Natural killer cell (primary cell): ENCODE measurements at regions not wholly inside any gene's neighbourhood (a gene's known extent, or its start where the extent isn't known, plus 50 kb on each side); places are given as distances from the start of the nearest gene placed in this dataset.

ENCODE experiments used
- ATAC-seq, 3 donors: fragments of 150-1000 bp in 2 of 3; fragments of 200-7000 bp in 1 of 3; cut with Tn5 transposase; 1 replicate in 1 of 3; 2 replicates in 2 of 3; pipeline ENCODE4 v1.10.0; 2021; ENCODE audit warnings: mild to moderate bottlenecking in 2 of 3, moderate library complexity in 2 of 3
- DNase-seq, 2 donors: peaks; one replicate each; pipeline versions ENCODE4 v3.0.0 to v3.0.0-alpha.2; 2013 to 2021; ENCODE audit warnings: mixed read lengths in 1 of 2
- H3K27ac ChIP-seq: one replicate; pipeline ENCODE4 v1.5.1; 2013; ENCODE audit warnings: mild to moderate bottlenecking, low read length
- H3K27me3 ChIP-seq: one replicate; pipeline ENCODE4 v1.6.1; 2013; ENCODE audit warnings: low read length; ENCODE audit not compliant: control insufficient read depth, insufficient read depth
- H3K36me3 ChIP-seq: one replicate; pipeline ENCODE4 v1.6.1; 2013; ENCODE audit warnings: low read length; ENCODE audit not compliant: control insufficient read depth, insufficient read depth
- H3K4me1 ChIP-seq: one replicate; pipeline ENCODE4 v1.6.1; 2013; ENCODE audit warnings: low read length; ENCODE audit not compliant: control insufficient read depth, insufficient read depth
- H3K4me3 ChIP-seq: one replicate; pipeline ENCODE4 v1.5.1; 2013; ENCODE audit warnings: low read length
- H3K9me3 ChIP-seq: one replicate; pipeline ENCODE4 v1.6.1; 2013; ENCODE audit warnings: low read length; ENCODE audit not compliant: control insufficient read depth, insufficient read depth
- H3K27ac Mint-ChIP-seq, 2 donors: one replicate each; pipeline ENCODE4 v1.8.0; 2022; ENCODE audit warnings: mild to moderate bottlenecking in 2 of 2, mixed read lengths in 2 of 2, moderate library complexity in 1 of 2
- H3K27me3 Mint-ChIP-seq, 2 donors: one replicate each; pipeline ENCODE4 v1.8.0; 2022; ENCODE audit warnings: low read depth in 2 of 2, mixed read lengths in 2 of 2
- H3K36me3 Mint-ChIP-seq: one replicate; pipeline ENCODE4 v1.8.0; 2022; ENCODE audit warnings: mixed read lengths
- H3K4me1 Mint-ChIP-seq, 2 donors: one replicate each; pipeline ENCODE4 v1.8.0; 2022; ENCODE audit warnings: mixed read lengths in 2 of 2
- H3K4me3 Mint-ChIP-seq: one replicate; pipeline ENCODE4 v1.8.0; 2022; ENCODE audit warnings: mild to moderate bottlenecking, moderate library complexity, mixed read lengths
- H3K9me3 Mint-ChIP-seq, 2 donors: one replicate each; pipeline ENCODE4 v1.8.0; 2022; ENCODE audit warnings: mixed read lengths in 2 of 2
- CTCF ChIP-seq: fragments of 200-600 bp; IDR thresholded peaks from one replicate; pipeline ENCODE4 v1.8.0; 2022; ENCODE audit warnings: antibody characterized with exemption
- WGBS: methylation state at CpG from one replicate; pipeline ENCODE4 v1.1.7; 2013; ENCODE audit warnings: missing lambda C conversion rate; ENCODE audit not compliant: insufficient coverage; 5-methylcytosine and 5-hydroxymethylcytosine counted together
- intact Hi-C: fragments of 100-400 bp; cut with micrococcal nuclease; formaldehyde crosslinking; loops from one replicate; pipeline ENCODE4 v1.14.2; 2022

DNA sequence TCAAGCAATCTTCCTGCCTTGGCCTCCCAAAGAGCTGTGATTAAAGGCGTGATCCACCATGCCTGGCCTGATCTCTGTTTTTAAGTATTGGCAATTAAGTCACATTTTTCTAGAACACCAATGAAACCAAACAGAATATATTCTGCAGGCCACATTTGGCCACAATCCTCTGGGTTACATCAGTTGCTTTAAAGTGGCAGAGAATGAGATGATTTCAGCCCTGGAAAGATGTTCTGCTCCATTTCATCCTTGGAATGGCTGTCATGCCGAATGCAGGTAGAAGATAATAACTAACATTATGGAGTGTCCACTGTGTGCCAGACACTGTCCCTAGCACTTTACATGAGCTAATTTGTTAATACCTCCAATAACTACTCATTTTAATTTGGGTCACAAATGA lies 154.4 kb downstream of the PTPN11 start:
- intact Hi-C loops, result no loop called here
- Histone ChIP-seq H3K27me3 (peaks cover 3% of the 10 kb centered on the region), H3K27ac (no peak overlapping the region), H3K36me3 (no peaks in the 10 kb centered on the region), H3K4me3 (no peak overlapping the region), H3K4me1 (no peaks in the 10 kb centered on the region), H3K9me3 (no peaks in the 10 kb centered on the region)
- DNase-seq, result no peak
- H3K9me3 Mint-ChIP-seq, result no peaks in the 10 kb centered on the region
- H3K4me3 Mint-ChIP-seq, result no peak overlapping the region
- WGBS, result 91% methylated on average over 2 of the region's 2 CpGs
- H3K27ac Mint-ChIP-seq, result no peak overlapping the region
- no peaks in the 10 kb centered on the region for H3K36me3 Mint-ChIP-seq
- no peaks in the 10 kb centered on the region for H3K4me1 Mint-ChIP-seq
- peaks cover 18 to 43% of the 10 kb centered on the region in 2 donors for H3K27me3 Mint-ChIP-seq
- ATAC-seq, result no peak
- no peak for TF ChIP-seq CTCF

- Mint-ChIP-seq H3K27ac (no peak overlapping the region), H3K9me3 (no peaks in the 10 kb centered on the region), H3K4me3 (no peak overlapping the region), H3K27me3 (peaks cover 27 to 47% of the 10 kb centered on the region in 2 donors), H3K4me1 (no peaks in the 10 kb centered on the region), H3K36me3 (no peaks in the 10 kb centered on the region)
- Histone ChIP-seq H3K4me1 (no peaks in the 10 kb centered on the region), H3K9me3 (no peaks in the 10 kb centered on the region), H3K4me3 (no peak overlapping the region), H3K27ac (no peak overlapping the region), H3K27me3 (peaks cover 3% of the 10 kb centered on the region), H3K36me3 (no peaks in the 10 kb centered on the region)
- DNase-seq (no peak), ATAC-seq (no peak)
- TF ChIP-seq CTCF, result no peak
- intact Hi-C loops, result no loop called here
- WGBS, result 7% methylated on average over 42 of the region's 42 CpGs
These were observed 156.3 kb downstream of the PTPN11 start for GRCh38 chr12:112574896-112575558.

DNA sequence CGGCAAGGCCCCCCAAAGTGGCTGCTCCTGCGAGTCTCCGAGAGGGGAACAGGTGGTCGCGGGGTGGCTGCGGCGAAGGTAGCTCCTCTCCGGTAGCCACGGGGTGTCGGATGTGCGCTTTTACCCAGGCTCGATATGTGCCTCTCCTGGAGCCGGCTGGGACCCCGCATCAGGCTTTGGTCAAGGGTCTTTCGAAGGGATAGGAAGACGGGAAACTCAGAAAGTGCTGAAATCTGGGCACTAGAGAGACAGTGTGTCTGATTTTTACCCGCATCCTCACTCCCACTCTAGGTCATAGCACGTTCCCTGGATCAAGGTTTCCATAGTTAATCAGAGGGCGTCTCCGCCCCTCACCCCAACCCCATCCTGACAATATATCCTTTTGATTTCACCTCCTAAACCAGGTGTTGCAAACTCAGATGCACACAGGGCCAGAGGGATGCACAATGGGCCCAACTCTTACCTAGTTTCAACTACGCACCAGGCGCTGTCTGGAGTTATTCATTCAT lies 156.9 kb downstream of the PTPN11 start:
- H3K36me3 Mint-ChIP-seq, result no peaks in the 10 kb centered on the region
- no peaks in the 10 kb centered on the region for H3K9me3 ChIP-seq
- H3K27me3 Mint-ChIP-seq, result peaks cover 28 to 43% of the 10 kb centered on the region in 2 donors
- DNase-seq (no peak), ATAC-seq (no peak)
- H3K4me3 Mint-ChIP-seq, result no peak overlapping the region
- no peaks in the 10 kb centered on the region for H3K4me1 Mint-ChIP-seq
- TF ChIP-seq CTCF, result no peak
- no peak overlapping the region for H3K27ac ChIP-seq
- no peaks in the 10 kb centered on the region for H3K4me1 ChIP-seq
- no peak overlapping the region for H3K4me3 ChIP-seq
- intact Hi-C loops, result no loop called here
- no peaks in the 10 kb centered on the region for H3K9me3 Mint-ChIP-seq
- no peaks in the 10 kb centered on the region for H3K36me3 ChIP-seq
- 51% methylated on average over 22 of the region's 22 CpGs for whole genome bisulfite sequencing
- H3K27me3 ChIP-seq, result peaks cover 3% of the 10 kb centered on the region
- H3K27ac Mint-ChIP-seq, result no peak overlapping the region
